Putamen (tissue), 1 donor: ENCODE measurements at regions not wholly inside any gene's neighbourhood (a gene's known extent, or its start where the extent isn't known, plus 50 kb on each side); places are given as distances from the start of the nearest gene placed in this dataset.

Source experiments
- DNase-seq: peaks from one replicate; pipeline ENCODE4 v3.0.0-alpha.2; 2016; ENCODE audit warnings: low spot score

DNA sequence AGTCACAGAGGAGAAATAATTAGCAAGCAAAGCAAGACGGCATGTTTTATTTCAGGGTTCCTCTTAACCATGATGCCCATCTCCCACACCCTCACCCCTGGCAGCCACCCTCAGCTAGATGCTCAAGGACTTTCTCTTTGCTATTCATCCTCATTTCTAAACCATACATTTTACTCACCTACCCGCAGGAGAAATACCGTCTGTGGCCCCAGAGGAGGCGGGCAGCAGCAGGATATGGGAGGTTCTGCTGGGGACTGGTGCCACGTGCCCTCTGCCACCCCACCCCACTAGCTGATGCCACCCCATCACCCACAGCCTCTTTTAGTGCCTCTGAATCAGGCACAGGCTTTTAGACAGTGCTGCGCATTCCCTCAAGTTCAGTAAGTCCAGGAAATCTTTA lies 168.7 kb upstream of the ITGB1 start:
- no peak for DNase-seq

DNA sequence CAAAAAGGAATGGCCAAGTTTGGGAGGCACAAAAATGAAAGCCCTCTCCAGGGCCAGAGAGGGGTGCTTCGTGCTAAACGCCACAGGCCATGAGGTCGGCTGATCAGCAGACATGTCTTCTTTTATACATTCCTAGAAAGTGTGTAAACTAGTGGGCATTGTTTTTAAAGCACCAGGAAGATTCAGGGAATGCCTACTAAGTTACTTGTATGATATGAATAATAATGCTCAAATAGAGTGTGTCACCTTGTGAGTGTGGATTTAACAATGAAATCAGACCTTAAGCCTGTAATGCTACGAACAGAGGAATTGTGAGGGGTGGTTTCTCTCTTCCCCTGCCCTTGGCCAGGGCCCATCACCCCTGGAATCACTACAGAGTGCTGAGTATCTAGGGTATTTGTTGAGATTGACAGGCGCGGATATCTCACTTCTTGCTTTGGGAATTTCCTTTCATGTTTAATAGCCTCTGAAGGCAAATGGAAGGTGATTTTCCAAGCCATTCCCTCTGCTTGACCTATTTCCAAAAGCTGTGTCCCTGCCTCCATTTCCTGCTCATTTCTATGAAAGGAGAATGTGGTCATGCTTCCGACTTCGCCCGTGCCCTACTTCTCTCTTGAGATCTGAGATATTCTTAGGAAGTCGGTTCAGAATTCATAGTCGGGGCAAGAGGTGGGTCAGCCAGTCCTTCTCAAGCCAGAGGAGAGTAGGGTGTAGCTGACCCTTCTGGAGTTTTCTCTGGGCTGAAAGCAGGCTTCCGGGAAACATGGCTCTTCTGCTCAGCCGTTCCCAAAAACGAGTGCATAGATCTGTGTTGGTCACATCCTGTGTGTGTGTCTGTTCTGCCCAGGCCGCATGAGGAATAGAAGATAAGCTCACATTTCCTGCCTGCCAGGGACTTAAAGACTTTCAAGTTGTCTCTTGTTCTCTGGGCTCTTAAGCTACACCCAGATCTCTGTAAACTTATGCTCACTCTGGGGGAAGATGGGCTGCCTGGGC lies 167.8 kb upstream of the ITGB1 start:
- no peak for DNase-seq

DNA sequence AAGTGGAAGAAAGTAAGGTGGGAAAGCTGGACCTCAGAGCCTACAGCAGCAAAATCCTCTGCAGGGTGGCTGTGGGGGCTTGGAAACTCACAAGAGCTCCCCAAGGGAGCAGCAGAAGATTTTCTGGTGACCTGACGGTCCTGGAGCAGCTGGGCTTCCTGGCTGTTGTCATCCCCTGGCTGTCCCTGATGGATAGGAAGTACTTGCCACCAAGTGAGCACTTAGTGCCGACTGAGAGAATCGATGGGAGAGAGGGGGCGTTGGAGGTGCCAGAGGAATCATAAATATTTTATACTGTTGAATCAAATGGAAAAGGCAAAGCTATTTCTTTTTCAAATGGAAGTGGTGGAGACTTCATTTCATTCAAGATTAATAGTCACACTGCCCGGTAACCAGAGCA lies 167.1 kb upstream of the ITGB1 start:
- no peak for DNase-seq

DNA sequence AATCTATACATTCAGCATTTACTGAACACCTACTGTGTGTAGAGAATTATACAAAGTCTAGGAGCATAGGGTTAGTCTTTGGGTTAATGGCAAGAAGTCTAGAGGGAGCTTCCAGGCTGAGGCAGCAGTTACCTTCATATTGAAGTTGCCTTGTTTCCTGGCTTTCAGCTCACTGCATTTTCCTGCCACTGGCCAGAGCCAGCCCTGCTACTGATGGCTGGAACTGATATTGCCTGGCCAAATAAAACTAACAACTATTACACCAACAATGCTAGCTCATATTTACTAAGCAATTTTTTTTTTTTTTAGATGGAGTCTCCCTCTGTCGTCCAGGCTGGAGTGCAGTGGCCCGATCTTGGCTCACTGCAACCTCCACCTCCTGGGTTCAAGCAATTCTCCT lies 165.7 kb upstream of the ITGB1 start:
- no peak for DNase-seq

DNA sequence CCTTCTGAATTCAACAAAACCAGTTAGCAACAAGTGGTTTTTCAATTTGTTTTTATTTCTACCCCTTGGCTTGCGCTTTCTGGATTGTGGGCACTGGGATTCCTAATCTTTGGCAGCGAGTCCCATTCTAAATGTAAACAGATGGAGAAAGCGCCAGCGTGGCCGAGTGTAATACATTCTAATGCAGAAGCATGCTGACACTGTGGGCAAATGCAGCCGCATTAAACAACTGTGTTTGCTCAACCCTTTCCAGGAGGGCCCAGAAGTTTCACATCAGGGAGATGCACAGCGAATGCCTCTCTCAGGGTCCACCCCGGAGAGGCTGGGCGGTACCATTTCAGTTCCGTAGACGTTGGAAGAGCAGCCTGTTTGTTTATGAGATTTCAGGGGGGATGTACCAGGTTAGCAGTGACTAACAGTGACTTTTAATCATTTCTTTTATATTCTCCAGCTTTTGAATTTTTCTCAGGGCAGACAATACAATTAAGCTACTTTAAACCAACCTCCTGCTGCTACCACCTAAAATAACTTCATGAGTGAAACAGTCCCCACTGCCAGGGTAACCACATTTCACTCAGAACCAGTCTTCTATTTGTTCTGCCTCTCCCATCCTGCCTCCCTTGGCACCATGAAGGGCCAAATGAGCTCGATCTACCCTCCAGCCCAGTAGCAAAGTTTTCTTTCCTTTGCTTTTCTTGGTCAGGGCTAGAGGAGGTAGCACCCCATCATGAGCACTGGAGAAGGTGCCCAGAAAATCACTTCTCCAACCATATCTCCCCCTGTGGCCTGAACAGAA lies 164.2 kb upstream of the ITGB1 start:
- DNase-seq: no peak

DNA sequence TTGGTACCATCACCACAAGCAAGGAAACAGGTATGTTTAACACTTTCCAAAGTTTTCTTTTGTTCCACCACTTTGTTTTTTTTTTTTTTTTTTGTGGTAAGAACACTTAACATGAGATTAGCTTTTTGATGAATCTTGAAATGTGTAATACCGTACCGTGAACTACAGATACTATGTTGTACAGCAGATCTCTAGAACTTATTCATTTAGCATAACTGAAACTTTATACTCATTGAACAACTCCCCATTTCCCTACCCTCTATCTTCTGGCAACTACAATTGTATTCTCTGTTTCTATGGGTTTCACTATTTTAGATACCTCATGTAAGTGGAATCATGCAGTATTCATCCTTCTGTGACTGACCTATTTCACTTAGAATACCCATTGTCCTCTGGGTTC lies 162.7 kb upstream of the ITGB1 start:
- DNase-seq: no peak

DNA sequence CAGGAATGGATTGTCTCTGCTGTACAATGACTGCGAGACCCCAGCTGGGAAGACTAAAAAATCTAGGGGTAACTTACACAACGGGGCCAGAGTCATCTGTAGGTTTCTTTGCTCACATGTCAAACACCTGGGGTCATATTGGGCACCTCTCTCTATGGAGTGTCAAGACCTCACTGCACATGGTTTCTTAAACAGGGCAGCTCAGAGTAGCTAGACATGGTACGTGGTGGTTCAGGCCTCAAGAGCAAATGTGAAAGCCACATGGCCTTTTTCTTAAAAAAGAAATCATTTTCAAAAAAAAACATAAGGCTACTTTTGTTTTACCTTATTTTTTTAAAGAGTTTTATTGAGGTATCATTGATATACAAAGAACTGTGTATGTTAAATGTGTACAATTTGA lies 162.2 kb upstream of the ITGB1 start:
- no peak for DNase-seq

DNA sequence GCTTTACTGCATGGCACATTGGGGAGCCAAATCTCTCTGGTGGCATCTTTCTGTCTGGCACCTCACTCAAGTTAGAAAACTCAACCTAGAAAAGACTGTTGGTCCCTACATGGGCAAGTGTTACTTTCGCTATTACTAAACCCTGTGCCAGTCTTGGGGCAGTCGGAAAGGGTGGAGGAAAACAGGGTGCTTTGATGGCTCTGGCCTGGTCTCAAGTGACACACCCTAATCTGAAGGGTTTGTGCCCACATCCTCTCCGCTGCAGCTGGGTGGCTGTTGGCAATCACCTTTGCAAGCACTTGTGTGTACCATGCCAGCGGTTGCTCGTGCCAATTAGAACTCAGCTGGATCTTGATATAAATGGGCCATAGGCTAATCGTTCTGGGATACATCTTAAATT lies 159.8 kb upstream of the ITGB1 start:
- DNase-seq: no peak

DNA sequence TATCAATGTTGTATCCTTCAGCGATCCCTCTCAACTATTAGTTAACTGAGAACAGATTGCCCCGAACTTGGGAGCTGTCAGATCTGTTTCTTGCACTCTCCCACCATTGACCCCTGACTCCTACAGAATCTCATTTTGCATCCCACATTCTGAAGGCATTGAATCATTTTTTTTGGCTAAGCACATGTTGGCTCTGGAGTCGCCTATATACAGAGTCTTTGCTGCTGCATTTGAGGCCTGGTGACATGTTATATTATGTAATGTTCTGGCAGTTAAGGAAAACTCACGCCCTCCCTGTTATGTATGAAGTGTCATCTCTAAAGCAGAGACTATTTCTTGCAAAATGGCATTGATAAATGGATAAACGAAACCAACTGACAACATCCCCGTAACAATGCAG lies 159.2 kb upstream of the ITGB1 start:
- no peak for DNase-seq

DNA sequence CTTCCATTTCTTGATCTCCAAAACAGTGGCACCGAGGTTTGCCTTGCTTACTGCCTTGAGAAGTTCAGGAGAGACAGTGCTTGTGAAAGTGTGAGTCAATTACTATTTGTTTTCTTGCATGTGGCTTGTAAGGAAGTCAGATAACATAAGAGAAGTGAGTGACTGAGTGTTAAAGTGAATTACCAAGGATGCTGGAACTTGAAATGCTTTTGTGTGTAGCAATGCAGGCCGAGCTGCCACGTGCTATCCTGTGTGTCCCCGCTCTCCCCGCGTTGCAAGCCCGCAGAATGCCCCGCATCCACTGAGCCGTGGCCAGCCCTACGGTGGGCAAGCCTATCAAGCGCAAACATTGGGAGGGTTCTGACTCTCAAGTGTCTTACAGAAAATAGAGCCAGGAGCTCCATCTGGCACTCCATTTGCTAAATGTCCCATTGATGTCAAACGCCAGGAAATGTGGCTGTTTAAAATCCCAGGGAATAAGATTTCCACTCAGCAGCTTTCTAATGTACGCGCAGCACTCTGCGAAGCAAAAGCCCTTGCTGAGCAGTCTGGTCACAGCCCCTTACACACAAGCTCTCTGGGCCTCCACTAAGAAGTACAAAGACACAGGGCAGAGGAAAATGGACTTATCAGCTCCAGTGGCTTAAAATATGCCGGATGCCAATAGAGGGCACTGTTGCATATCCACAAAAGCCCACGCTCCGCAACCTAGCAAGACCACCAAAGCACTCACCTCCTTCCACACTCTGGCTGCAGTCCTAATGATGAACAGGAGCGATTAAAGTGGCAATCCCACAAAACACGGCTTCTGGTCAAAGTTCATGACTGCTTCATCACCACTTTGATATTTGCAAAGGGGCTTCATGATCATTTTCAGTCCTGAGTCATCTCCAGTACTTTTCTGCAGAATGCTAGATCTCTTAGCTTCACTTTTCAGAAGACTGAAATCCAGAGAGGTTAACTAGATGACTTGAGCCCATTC lies 158.0 kb upstream of the ITGB1 start:
- DNase-seq: peak; percentile 14

DNA sequence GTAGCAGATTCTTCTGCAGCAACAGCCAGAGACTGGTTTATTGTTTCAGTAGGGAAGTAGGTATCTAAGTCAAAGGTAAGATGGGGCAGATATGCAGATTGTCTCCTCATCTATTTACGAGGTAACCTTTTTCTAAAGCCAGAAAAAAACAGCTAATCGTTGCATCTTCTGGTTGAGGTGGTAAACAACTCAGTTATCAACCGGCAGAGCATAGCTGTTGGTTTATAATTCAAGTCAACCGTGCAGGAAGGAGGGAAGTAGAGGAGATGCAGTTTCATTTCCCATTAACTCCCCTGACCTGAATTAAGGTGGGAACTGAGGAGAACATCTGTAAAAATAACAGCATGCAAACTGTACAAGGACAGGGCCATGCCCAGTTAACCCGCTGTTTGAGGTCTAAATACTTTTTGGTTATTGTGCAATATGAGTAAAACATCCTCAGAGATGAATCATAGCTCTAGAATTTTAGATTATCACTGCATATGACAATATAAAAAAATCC lies 156.5 kb upstream of the ITGB1 start:
- no peak for DNase-seq

DNA sequence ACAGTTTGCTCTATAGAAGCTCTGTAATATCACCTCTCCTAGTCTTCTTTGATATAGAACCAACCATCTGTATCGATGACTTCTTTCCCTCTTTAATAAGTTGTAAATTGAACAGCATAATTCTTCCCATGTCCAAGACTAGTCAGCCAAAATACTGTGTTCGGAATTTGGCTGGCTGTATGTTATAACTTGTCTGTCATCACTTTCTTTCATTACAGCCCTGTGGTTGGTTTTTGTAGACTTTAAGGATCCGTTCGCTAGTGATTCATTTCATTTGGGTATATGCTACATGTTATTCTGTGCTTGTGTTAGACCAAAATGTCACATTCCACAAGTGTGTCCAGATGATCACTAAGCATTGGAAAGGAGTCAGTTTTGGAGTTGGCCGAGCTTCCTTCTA lies 155.4 kb upstream of the ITGB1 start:
- no peak for DNase-seq

DNA sequence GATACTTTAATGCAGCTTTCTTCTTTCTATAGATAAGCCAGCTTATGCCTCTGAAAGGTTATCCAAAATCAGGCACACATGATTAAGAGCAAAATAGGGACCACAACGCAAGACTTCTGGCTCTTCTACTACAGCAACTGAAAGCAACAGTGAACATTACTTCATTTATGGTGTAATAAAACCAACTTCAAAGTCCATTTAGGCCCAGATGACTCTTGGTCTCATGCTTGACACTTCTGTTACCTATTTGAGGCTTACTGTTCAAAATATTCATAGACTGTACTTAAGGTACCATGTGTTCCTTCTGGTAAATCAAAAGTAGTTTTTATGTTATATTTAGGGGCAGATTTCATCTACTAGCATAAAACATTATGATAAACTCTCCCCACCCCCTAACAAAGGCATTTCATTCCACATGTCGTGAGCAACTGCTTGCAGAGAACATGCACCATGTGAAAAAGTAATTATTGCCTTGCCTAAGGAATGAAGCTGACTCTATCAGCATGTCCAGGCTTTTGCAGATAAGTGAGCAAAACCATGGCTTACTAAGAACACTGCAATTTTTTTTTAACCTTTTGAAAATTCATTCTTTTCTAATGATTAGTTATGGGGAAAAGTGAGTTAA lies 154.9 kb upstream of the ITGB1 start:
- DNase-seq: no peak

DNA sequence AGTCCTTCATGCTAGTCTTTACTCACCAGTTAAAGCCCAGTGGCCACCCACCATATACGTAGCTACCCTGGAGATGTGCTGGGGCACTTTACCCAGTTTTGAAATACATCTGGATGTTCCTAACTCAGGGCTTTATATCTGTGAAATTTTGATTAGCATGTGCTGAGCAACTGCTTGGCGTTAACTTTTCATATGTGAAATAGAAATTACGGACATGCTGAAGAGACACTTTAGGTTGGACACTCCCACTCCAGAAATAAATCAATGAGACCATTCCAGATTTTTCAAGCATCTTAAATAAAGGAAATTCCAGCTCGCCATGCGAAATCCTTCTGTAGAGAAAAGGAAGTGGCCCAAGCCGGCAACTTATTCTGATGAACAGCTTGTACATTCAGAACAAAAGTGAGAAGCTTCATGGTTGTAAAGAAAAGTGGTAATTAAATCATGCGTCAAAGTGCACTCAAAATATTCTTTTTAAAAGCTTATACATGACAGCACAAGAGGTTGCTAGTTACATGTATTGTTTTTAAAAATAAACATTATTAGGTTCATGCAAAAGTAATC lies 153.5 kb upstream of the ITGB1 start:
- DNase-seq: no peak

DNA sequence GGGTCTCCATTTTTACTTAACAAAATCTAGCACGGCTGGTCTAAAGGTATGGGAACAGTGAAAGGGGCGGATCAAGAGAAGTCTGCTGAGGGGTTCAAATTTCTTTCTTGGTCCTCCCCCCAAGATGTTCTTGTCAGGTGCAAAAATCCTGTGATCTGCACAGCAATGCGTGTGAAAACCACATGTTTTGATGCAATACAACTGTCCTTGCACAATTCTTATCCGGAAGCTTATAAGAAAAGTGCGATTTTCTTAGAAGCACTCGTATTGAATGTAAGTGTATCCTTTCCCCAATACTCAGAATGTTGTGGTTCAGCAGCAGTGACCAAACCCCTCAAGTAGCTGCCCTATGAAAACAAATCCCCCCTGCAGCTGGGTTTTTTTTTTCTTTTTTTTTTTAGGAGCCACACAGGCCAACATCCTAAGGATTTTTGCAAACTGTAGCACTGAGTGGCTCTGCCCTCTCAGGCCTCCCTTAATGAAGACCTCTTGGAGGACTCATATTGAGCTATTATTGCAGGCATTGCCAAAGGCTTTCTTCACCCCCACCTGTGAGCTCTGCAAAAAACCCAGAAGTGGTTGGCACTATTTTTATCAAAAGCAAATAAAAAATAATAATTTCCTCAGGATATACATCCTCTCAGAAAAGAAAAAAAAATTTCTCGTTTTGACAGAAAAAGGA lies 151.9 kb upstream of the ITGB1 start:
- no peak for DNase-seq

DNA sequence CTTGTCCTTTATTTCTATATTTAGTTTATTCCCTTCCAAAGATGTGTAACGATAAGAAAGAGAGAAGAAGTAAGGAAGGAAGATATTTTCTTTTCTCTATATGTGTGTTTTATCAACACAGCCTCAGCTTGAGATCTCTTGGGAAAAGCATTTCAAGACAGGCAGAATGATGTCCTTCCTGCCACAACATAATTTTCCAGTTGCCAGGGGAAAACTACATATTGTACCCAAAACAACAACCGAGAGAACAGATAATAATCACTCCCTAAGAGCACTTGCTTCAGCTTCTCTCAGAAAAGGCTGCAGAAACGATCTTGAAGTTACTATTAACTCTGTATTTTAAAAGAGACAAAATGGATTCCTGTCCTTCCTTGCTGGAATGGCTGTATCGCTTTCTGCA lies 151.4 kb upstream of the ITGB1 start:
- DNase-seq: no peak

DNA sequence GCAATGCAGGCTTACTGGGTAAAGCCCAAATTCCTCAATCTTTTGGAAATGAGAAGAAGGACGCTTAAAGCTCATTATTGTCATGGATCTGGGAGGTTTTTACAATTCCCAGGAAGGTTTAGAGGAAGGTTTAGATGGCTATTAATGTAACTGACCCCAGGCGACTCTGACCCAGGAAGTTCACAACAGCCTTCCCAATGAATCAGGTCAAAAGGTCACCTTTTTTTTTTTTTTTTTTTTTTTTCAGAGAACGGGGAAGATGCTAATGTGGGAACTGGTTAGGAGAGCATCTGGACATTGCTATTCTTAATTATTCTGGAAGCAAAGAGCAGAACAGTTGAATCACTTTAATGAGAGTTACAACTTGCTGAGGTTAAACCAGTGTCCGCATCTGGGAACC lies 149.9 kb upstream of the ITGB1 start:
- no peak for DNase-seq

DNA sequence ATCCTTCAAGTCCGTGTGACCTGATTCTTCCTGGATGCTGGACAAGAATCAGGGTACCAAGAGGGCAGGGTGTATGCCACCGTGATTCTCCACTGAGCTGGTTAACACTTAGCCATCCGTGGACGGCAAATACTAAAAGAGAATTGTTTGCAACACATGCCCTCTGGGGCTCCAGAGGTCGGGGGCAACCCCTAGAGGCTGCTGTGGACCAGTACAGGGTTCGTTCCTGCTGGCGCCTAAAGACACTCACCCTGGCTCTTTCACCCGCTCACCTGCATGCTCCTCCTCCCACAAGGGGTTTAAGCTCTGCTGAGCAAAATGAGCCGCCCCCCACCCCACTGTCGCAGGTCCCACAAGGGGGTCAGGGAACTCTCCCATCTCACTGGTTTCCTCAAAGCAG lies 148.7 kb upstream of the ITGB1 start:
- no peak for DNase-seq

DNA sequence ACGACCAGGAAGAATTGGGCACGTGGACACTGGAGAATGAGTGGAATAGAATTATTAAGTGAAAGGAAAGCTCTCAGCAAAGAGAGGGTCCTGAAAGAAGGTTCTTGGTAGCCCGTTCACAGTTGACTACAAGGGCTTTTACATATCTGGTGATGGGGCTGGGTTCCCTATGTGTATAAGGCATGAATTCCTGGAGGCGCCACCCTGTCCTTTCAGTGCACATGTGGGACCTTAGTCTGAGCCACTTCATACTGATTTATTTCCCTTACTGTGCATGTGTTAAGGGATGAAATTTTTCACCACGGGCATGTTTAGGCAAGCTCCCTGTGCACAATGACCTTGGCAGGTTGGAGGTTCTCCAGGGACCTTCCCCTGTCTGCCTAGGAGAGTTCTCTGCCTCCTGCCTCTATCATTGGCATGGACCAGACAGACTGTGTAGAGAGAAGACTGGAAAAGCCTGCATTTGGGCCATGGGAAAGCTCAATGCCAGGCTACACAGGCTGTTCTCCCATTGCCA lies 145.9 kb upstream of the ITGB1 start:
- DNase-seq: no peak

DNA sequence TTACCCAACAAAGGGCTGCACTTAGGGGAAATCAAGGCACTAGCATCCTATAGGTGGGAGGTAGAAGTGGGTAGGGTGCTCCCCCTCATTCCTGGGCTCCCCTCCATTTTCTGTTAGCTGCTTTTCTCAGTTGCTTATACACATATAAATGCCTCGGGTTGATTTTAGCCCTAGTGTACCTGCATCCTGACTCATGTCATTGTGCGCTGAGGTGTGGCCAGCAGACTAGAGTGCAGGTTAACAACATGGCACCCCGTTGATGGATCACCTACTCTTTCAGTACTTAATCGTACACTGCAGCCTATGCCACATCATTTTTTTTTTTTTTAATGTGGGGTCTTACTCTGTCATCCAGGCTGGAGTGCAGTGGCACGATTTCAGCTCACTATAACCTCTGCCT lies 144.0 kb upstream of the ITGB1 start:
- DNase-seq: no peak
